Ovary (tissue), 7 donors: ENCODE measurements at regions not wholly inside any gene's neighbourhood (a gene's known extent, or its start where the extent isn't known, plus 50 kb on each side); places are given as distances from the start of the nearest gene placed in this dataset.

Experiments
- DNase-seq, 5 donors: peaks; one replicate each; pipeline ENCODE4 v3.0.0-alpha.2; 2019 to 2020
- H3K27ac ChIP-seq, 2 donors: fragments of 200-600 bp; one replicate each; pipeline versions ENCODE4 v1.5.1 to v1.8.0; 2019 to 2022
- H3K27me3 ChIP-seq: fragments of 200-600 bp; one replicate; pipeline ENCODE4 v1.8.0; 2022
- H3K36me3 ChIP-seq: fragments of 200-600 bp; sonication (generic); one replicate; pipeline ENCODE4 v1.5.1; 2019
- H3K4me1 ChIP-seq: one replicate; pipeline ENCODE4 v1.8.1; 2013; ENCODE audit warnings: mild to moderate bottlenecking, moderate library complexity; ENCODE audit not compliant: insufficient read depth
- H3K4me3 ChIP-seq: fragments of 200-600 bp; sonication (generic); one replicate; pipeline ENCODE4 v1.5.1; 2017
- H3K9me3 ChIP-seq, 2 donors: fragments of 200-600 bp in 1 of 2; sonication (generic) in 1 of 2; one replicate each; pipeline versions ENCODE4 v1.5.1 to v1.8.1; 2013 to 2019; ENCODE audit warnings: mild to moderate bottlenecking in 1 of 2, moderate library complexity in 1 of 2
- EP300 ChIP-seq: sonication (generic); formaldehyde crosslinking; IDR thresholded peaks from one replicate; pipeline ENCODE4 v1.6.1; 2017; ENCODE audit warnings: antibody characterized with exemption
- POLR2A ChIP-seq: fragments of 450-650 bp; IDR thresholded peaks from one replicate; pipeline ENCODE4 v1.6.1; 2017; ENCODE audit warnings: antibody characterized with exemption, mild to moderate bottlenecking, moderate library complexity
- WGBS, 3 donors: extraction: QIAGEN DNeasy Blood & Tissue Kit in 1 of 3; methylation state at CpG; one replicate each; pipeline versions ENCODE4 v1.1.5 to v1.1.7; 2013 to 2017; 5-methylcytosine and 5-hydroxymethylcytosine counted together
- intact Hi-C, 4 donors: fragments of 100-400 bp; cut with DNase I; formaldehyde crosslinking; loops; one replicate each; pipeline versions ENCODE4 v1.11.0 to v1.15.1; 2022 to 2023
- TF ChIP-seq, protein P1 (sequence below), 3 donors: fragments of 450-650 bp in 2 of 3; fragments of 200-600 bp in 1 of 3; IDR thresholded peaks; one replicate each; pipeline versions ENCODE4 v1.5.1 to v1.8.0; 2016 to 2022; ENCODE audit warnings: antibody characterized with exemption in 3 of 3, mild to moderate bottlenecking in 1 of 3
- donor health status: DM: no; HTN: no; CAD: no; lungs with moderate emphysema.
- donor health status: DM: no; HTN: no; CAD: no.
- donor health status: Bipolar disorder and iron deficiency.
- donor health status: DM: no; HTN: no; CAD: no.
- donor health status: DM: yes; HTN: yes; CAD: no.

DNA sequence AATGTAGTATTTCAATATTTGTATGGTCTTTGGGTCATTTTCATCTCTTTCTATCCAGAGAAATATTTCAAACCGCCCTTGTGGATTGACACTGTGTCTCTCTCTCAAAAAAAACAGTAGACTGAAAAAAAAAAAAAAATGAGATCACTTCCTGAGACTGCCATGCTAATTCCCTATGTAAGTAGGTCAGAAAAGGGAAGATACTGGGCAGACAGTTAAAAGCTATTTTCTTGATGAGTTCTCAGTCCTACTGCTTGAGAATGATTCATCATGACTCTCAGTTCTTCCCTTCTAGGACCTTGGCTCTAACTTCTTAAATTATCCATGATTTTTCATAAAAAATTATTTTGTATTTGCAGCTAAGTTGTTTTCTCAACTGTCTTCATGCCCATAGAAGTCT, 672.3 kb upstream of the REG3G start:
- Histone ChIP-seq H3K4me1 (no peaks in the 10 kb centered on the region), H3K36me3 (no peaks in the 10 kb centered on the region), H3K4me3 (no peak overlapping the region), H3K27ac (no peak overlapping the region), H3K27me3 (no peaks in the 10 kb centered on the region), H3K9me3 (no peaks in the 10 kb centered on the region)
- no peak for DNase-seq
- TF ChIP-seq POLR2A: no peak
- TF ChIP-seq, protein P1, sequence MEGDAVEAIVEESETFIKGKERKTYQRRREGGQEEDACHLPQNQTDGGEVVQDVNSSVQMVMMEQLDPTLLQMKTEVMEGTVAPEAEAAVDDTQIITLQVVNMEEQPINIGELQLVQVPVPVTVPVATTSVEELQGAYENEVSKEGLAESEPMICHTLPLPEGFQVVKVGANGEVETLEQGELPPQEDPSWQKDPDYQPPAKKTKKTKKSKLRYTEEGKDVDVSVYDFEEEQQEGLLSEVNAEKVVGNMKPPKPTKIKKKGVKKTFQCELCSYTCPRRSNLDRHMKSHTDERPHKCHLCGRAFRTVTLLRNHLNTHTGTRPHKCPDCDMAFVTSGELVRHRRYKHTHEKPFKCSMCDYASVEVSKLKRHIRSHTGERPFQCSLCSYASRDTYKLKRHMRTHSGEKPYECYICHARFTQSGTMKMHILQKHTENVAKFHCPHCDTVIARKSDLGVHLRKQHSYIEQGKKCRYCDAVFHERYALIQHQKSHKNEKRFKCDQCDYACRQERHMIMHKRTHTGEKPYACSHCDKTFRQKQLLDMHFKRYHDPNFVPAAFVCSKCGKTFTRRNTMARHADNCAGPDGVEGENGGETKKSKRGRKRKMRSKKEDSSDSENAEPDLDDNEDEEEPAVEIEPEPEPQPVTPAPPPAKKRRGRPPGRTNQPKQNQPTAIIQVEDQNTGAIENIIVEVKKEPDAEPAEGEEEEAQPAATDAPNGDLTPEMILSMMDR (IDR thresholded peaks at IDR 0.05): no peak
- TF ChIP-seq EP300: no peak
- intact Hi-C loops: no loop called here
- WGBS, 3 donors: 87 to 92% (median 87%) methylated on average over 1 of the region's 1 CpG

DNA sequence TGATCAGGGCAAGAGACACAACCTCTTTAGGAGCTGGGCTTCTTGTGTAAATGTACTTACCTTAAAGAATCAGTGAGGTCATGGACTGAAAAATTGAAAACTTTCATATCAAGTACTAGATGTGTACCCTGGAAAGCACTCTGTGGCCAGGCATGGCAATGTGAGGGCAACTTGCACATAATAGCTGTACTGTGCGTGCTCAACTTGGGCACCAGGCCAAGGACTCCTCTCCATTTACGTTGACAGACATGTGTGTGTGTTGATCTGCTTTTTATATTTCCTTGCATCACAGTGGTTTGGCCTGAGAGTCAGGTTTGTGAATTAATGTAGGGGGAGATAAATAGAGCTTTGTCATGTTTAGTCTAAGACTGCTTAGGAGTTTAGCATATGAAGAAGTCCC, 669.5 kb upstream of the REG3G start:
- H3K4me1 ChIP-seq: no peaks in the 10 kb centered on the region
- 40 to 51% (median 51%) methylated on average over 2 of the region's 2 CpGs for WGBS, 3 donors
- DNase-seq: no peak
- H3K4me3 ChIP-seq: no peak overlapping the region
- no peak overlapping the region for H3K27ac ChIP-seq
- H3K9me3 ChIP-seq: no peaks in the 10 kb centered on the region
- TF ChIP-seq, protein P1 (IDR thresholded peaks at IDR 0.05): no peak
- no peak for TF ChIP-seq EP300
- no peak for TF ChIP-seq POLR2A
- H3K27me3 ChIP-seq: no peaks in the 10 kb centered on the region
- no peaks in the 10 kb centered on the region for H3K36me3 ChIP-seq
- intact Hi-C loops: no loop called here

DNA sequence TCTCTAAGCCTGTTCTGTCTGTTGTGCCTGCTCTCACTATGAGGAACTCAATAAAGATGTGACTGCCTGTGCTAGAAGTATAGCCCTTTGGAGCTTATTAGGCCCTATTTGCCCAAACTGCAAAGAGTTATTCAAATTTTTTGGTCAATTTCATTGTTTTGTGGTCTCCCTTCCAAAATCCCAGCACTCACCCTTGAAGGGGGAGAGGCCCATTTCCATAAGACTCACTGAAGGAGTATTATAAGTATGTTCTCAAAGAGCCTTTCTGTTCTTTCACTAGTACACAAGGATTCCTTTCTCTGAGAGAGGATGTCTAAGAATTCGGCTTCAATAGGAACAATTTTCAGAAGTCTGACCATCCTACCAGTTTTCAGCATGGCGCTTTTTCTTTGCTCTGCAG, 641.9 kb upstream of the REG3G start:
- Histone ChIP-seq H3K4me3 (no peak overlapping the region), H3K4me1 (no peaks in the 10 kb centered on the region), H3K27ac (no peak overlapping the region), H3K36me3 (no peaks in the 10 kb centered on the region), H3K27me3 (no peaks in the 10 kb centered on the region), H3K9me3 (no peaks in the 10 kb centered on the region)
- intact Hi-C loops: no loop called here
- DNase-seq: no peak
- 69 to 94% (median 74%) methylated on average over 2 of the region's 2 CpGs for WGBS, 3 donors
- no peak for TF ChIP-seq EP300
- TF ChIP-seq, protein P1 (IDR thresholded peaks at IDR 0.05): no peak
- TF ChIP-seq POLR2A: no peak

DNA sequence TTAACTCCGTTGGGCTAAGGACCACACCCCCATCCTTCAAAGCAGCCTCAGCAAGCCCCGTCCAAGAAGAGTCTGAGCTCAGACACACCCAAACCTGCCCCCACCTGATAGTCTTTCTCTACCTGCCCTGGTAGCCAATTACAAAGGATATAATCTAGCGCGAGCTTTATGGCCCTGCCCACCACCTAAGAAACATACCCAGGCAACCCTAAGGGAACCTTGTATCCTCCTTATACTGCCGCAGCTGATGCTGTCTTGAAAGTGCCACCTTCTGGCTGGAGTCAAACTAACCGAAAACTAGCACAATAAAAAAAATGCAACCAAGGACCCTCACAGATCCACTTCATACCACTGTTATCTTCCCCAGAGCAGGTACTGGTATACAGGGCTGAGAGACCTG, 628.3 kb upstream of the REG3G start:
- DNase-seq: no peak
- no peaks in the 10 kb centered on the region for H3K9me3 ChIP-seq
- H3K27ac ChIP-seq: no peak overlapping the region
- H3K36me3 ChIP-seq: no peaks in the 10 kb centered on the region
- WGBS, 3 donors: 86 to 91% (median 89%) methylated on average over 6 of the region's 6 CpGs
- H3K4me1 ChIP-seq: no peaks in the 10 kb centered on the region
- no peak overlapping the region for H3K4me3 ChIP-seq
- no peak for TF ChIP-seq POLR2A
- TF ChIP-seq EP300: no peak
- TF ChIP-seq, protein P1 (IDR thresholded peaks at IDR 0.05): no peak
- no peaks in the 10 kb centered on the region for H3K27me3 ChIP-seq
- intact Hi-C loops: no loop called here
